Endodermal cell (in vitro differentiated cells): ENCODE measurements at regions not wholly inside any gene's neighbourhood (a gene's known extent, or its start where the extent isn't known, plus 50 kb on each side); places are given as distances from the start of the nearest gene placed in this dataset.

Experiments used
- DNase-seq: peaks from one replicate; pipeline ENCODE4 v3.0.0-alpha.2; 2017
- H3K27ac ChIP-seq: 2 replicates; pipeline ENCODE4 v1.5.1; 2013; ENCODE audit warnings: mild to moderate bottlenecking, low read depth, low read length, moderate library complexity
- H3K27me3 ChIP-seq: 2 replicates; pipeline ENCODE4 v1.6.1; 2013; ENCODE audit warnings: mild to moderate bottlenecking, low read length, moderate library complexity; ENCODE audit not compliant: insufficient read depth, control insufficient read depth, poor library complexity, severe bottlenecking
- H3K36me3 ChIP-seq: 2 replicates; pipeline ENCODE4 v1.7.0; 2013; ENCODE audit warnings: mild to moderate bottlenecking, low read length, moderate library complexity; ENCODE audit not compliant: control insufficient read depth, insufficient read depth
- H3K4me1 ChIP-seq: one replicate; pipeline ENCODE4 v1.7.0; 2013; ENCODE audit warnings: low read length; ENCODE audit not compliant: control insufficient read depth, insufficient read depth
- H3K4me3 ChIP-seq: 2 replicates; pipeline ENCODE4 v1.5.1; 2013; ENCODE audit warnings: mild to moderate bottlenecking, low read length, moderate library complexity
- H3K9ac ChIP-seq: 2 replicates; pipeline ENCODE4 v1.6.1; 2013; ENCODE audit warnings: mild to moderate bottlenecking, low read length, moderate library complexity; ENCODE audit not compliant: poor library complexity, severe bottlenecking; ENCODE audit errors: extremely low read depth
- H3K9me3 ChIP-seq: 2 replicates; pipeline ENCODE4 v1.6.1; 2013; ENCODE audit warnings: mild to moderate bottlenecking, low read length, moderate library complexity; ENCODE audit not compliant: control insufficient read depth
- H3K27ac Mint-ChIP-seq: 2 replicates; pipeline ENCODE4 v1.8.0; 2020; ENCODE audit warnings: mixed read lengths
- H3K27me3 Mint-ChIP-seq: 2 replicates; pipeline ENCODE4 v1.8.0; 2021; ENCODE audit warnings: mild to moderate bottlenecking, mixed read lengths; ENCODE audit not compliant: insufficient read depth
- H3K36me3 Mint-ChIP-seq: 2 replicates; pipeline ENCODE4 v1.8.0; 2020; ENCODE audit warnings: low read depth, mixed read lengths
- H3K4me1 Mint-ChIP-seq: 2 replicates; pipeline ENCODE4 v1.8.0; 2020; ENCODE audit warnings: mixed read lengths
- H3K4me3 Mint-ChIP-seq: 2 replicates; pipeline ENCODE4 v1.8.0; 2020; ENCODE audit warnings: mild to moderate bottlenecking, moderate library complexity, mixed read lengths
- H3K9me3 Mint-ChIP-seq: 2 replicates; pipeline ENCODE4 v1.8.0; 2020; ENCODE audit warnings: mild to moderate bottlenecking, mixed read lengths
- CTCF ChIP-seq: fragments of 200-600 bp; sonication (generic); conservative IDR thresholded peaks from 2 replicates; pipeline ENCODE4 v1.5.0; 2021; ENCODE audit warnings: antibody characterized with exemption, mild to moderate bottlenecking
- WGBS, 2 experiments: methylation state at CpG; one replicate each; pipeline versions ENCODE4 v1.1.5 to v1.1.7; 2013; ENCODE audit warnings: missing lambda C conversion rate in 2 of 2, mixed read lengths in 1 of 2; ENCODE audit not compliant: insufficient coverage in 1 of 2, insufficient read length in 1 of 2; 5-methylcytosine and 5-hydroxymethylcytosine counted together

- no peaks in the 10 kb centered on the region for H3K36me3 ChIP-seq
- H3K9me3 ChIP-seq: no peaks in the 10 kb centered on the region
- Mint-ChIP-seq H3K27ac (no peak overlapping the region), H3K9me3 (peaks cover 5% of the 10 kb centered on the region), H3K27me3 (peaks cover 3% of the 10 kb centered on the region), H3K4me3 (no peak overlapping the region), H3K4me1 (peaks cover 10% of the 10 kb centered on the region), H3K36me3 (no peaks in the 10 kb centered on the region)
- no peak for DNase-seq
- 83 to 95% methylated on average over 2 to 5 of the region's 5 CpGs for WGBS, 2 experiments
- no peaks in the 10 kb centered on the region for H3K27me3 ChIP-seq
- TF ChIP-seq CTCF: no peak
- no peak overlapping the region for H3K4me3 ChIP-seq
- H3K4me1 ChIP-seq: no peaks in the 10 kb centered on the region
- no peak overlapping the region for H3K9ac ChIP-seq
- no peak overlapping the region for H3K27ac ChIP-seq
These were observed 158.9 kb downstream of the ZIC5 start for GRCh38 chr13:99812625-99813024.

- Histone ChIP-seq H3K4me3 (no peak overlapping the region), H3K4me1 (no peaks in the 10 kb centered on the region), H3K9ac (no peak overlapping the region), H3K27ac (no peak overlapping the region), H3K9me3 (no peaks in the 10 kb centered on the region), H3K36me3 (no peaks in the 10 kb centered on the region), H3K27me3 (no peaks in the 10 kb centered on the region)
- Mint-ChIP-seq H3K9me3 (no peaks in the 10 kb centered on the region), H3K27ac (no peak overlapping the region), H3K36me3 (no peaks in the 10 kb centered on the region), H3K4me3 (no peak overlapping the region), H3K27me3 (peaks cover 3% of the 10 kb centered on the region), H3K4me1 (peaks cover 16% of the 10 kb centered on the region)
- no peak for DNase-seq
- no peak for TF ChIP-seq CTCF
- 90 to 95% methylated on average over 3 to 7 of the region's 7 CpGs for WGBS, 2 experiments
These were observed 160.4 kb downstream of the ZIC5 start for GRCh38 chr13:99811067-99811700.

- Histone ChIP-seq H3K4me1 (no peaks in the 10 kb centered on the region), H3K36me3 (no peaks in the 10 kb centered on the region), H3K27me3 (no peaks in the 10 kb centered on the region), H3K27ac (no peak overlapping the region), H3K9ac (no peak overlapping the region), H3K9me3 (no peaks in the 10 kb centered on the region), H3K4me3 (no peak overlapping the region)
- H3K27ac Mint-ChIP-seq: no peak overlapping the region
- no peak for DNase-seq
- no peak for TF ChIP-seq CTCF
- H3K4me3 Mint-ChIP-seq: no peak overlapping the region
- 92 to 95% methylated on average over 4 of the region's 4 CpGs for WGBS, 2 experiments
- H3K4me1 Mint-ChIP-seq: peaks cover 24% of the 10 kb centered on the region
- peaks cover 3% of the 10 kb centered on the region for H3K27me3 Mint-ChIP-seq
- H3K9me3 Mint-ChIP-seq: no peaks in the 10 kb centered on the region
- no peaks in the 10 kb centered on the region for H3K36me3 Mint-ChIP-seq
These were observed 161.6 kb downstream of the ZIC5 start for GRCh38 chr13:99809926-99810325.
